ENCODE measurements at regions not wholly inside any gene's neighbourhood (a gene's known extent, or its start where the extent isn't known, plus 50 kb on each side); places are given as distances from the start of the nearest gene placed in this dataset.

DNA sequence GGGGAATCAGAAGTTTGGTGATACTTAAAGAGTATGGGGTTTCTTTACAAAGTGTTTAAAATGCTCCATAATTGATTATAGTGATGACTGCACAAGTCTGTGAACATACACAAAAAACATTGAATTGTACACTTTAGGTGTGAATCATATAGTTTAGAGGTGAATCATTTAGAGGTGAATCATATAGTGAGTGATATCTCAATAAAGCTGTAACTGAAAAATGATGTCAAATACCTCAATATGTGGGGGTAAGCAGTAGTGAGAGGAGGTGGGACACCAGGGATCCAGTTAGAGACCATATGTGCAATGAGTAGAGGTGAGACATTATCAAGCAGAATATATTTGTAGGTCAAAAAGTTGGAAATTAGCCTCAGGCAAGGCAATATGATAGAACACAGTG is 264.5 kb downstream of the PMP22 start:
- no peak overlapping the region for H3K27ac ChIP-seq (ENCODE audit: low read length)
- H3K4me1 ChIP-seq (ENCODE audit: insufficient read depth, low read length), result no peaks in the 10 kb centered on the region
- no peaks in the 10 kb centered on the region for H3K9me3 ChIP-seq (ENCODE audit: insufficient read depth, low read depth, low read length)
- no peaks in the 10 kb centered on the region for H3K36me3 ChIP-seq (ENCODE audit: insufficient read depth, low read depth, low read length)
- H3K27me3 ChIP-seq (ENCODE audit: insufficient read depth, low read length), result no peaks in the 10 kb centered on the region
- no peak overlapping the region for H3K4me3 ChIP-seq (ENCODE audit: low read length)
- H3K9ac ChIP-seq (ENCODE audit: low read depth, low read length), result no peak overlapping the region

DNA sequence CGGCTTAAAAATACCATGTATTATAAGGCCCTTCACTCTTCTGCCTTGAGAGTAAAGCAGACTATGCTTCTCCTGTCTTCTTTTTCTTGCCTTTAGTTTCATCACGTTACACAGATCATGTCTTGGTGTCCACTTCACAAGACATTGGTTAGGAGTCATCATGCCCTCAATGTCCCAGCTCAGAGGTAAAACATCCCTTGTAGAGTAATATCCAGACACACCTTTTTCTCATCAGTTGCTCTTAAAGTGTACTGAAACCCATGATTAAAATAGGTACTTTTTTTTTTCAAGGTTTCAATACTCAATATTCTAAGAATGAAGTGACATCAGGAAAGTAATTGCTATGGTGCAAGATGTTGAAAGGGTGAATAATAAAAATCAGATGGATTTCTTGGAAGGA is 267.8 kb downstream of the PMP22 start:
- Histone ChIP-seq H3K9me3 (ENCODE audit: insufficient read depth, low read depth, low read length) (no peaks in the 10 kb centered on the region), H3K4me1 (ENCODE audit: insufficient read depth, low read length) (no peaks in the 10 kb centered on the region), H3K4me3 (ENCODE audit: low read length) (no peak overlapping the region), H3K27me3 (ENCODE audit: insufficient read depth, low read length) (no peaks in the 10 kb centered on the region), H3K27ac (ENCODE audit: low read length) (no peak overlapping the region), H3K36me3 (ENCODE audit: insufficient read depth, low read depth, low read length) (no peaks in the 10 kb centered on the region), H3K9ac (ENCODE audit: low read depth, low read length) (no peak overlapping the region)

DNA sequence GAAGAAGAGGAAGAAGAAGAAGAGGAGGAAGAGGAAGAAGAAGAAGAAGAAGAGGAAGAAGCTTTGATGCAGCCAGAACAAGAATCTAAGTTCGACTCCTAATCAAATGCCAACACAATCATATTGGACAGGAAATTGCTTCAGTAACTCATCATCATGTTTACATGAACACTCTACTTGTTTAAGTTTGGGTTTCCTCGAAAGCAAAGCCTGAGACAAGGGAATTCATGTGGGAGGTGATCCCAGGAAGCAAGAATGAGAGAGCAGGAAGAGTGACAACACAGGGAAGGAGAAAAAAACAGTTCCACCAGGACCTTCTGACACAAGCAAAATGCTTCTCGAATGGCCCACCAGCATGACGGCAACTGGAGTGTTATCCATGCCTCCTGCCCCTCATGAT is 279.0 kb downstream of the PMP22 start:
- no peaks in the 10 kb centered on the region for H3K9me3 ChIP-seq (ENCODE audit: insufficient read depth, low read depth, low read length)

DNA sequence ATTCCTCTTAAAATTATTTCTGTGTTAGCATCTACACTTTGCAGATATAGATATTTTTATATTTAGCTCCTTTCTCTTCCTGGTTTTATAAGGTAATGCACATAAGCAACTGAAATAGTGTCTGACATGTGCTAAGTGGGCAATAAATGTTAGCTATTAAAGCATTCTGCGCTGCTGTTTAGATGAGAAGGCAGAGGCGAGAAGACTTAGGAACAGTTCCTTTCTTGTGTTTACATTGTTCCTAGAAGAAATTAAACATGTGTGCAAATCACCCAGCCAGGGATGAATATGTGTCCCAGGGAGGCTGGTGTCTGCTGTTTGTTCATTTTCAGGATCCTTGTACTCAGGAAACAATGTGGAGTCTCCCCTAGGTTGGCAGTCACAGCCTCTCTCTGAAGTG is 292.3 kb downstream of the PMP22 start:
- H3K4me1 ChIP-seq (ENCODE audit: insufficient read depth, low read length), result peaks cover 8% of the 10 kb centered on the region; the same call in 1 of the 2 replicates
- no peak overlapping the region for H3K27ac ChIP-seq (ENCODE audit: low read length)
- no peaks in the 10 kb centered on the region for H3K36me3 ChIP-seq (ENCODE audit: insufficient read depth, low read depth, low read length)
- H3K4me3 ChIP-seq (ENCODE audit: low read length), result no peak overlapping the region
- H3K9me3 ChIP-seq (ENCODE audit: insufficient read depth, low read depth, low read length), result peaks cover 9% of the 10 kb centered on the region
- H3K9ac ChIP-seq (ENCODE audit: low read depth, low read length), result no peak overlapping the region
- H3K27me3 ChIP-seq (ENCODE audit: insufficient read depth, low read length), result no peaks in the 10 kb centered on the region

More for the DNA sequence above, 279.0 kb downstream of the PMP22 start:
- Histone ChIP-seq H3K4me1 (ENCODE audit: insufficient read depth, low read length) (no peaks in the 10 kb centered on the region), H3K27me3 (ENCODE audit: insufficient read depth, low read length) (no peaks in the 10 kb centered on the region), H3K27ac (ENCODE audit: low read length) (no peak overlapping the region), H3K36me3 (ENCODE audit: insufficient read depth, low read depth, low read length) (no peaks in the 10 kb centered on the region), H3K9ac (ENCODE audit: low read depth, low read length) (no peak overlapping the region), H3K4me3 (ENCODE audit: low read length) (no peak overlapping the region)

DNA sequence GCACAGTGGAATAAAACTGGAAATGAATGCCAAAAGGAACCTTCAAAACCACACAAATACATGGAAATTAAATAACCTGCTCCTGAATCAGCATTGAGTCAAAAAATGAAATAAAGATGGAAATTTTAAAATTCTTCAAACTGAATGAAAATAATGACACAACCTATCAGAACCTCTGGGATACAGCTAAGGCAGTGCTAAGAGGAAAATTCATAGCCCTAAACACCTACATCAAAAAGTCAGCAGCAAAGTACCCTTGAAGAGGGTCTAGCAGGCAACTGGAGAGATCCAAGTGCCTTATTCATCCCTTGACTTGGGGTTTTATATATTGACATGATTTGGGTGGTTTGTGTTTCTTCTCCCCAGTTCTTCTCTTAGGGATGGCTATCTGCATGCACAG is 294.1 kb downstream of the PMP22 start:
- H3K9ac ChIP-seq (ENCODE audit: low read depth, low read length), result no peak overlapping the region

DNA sequence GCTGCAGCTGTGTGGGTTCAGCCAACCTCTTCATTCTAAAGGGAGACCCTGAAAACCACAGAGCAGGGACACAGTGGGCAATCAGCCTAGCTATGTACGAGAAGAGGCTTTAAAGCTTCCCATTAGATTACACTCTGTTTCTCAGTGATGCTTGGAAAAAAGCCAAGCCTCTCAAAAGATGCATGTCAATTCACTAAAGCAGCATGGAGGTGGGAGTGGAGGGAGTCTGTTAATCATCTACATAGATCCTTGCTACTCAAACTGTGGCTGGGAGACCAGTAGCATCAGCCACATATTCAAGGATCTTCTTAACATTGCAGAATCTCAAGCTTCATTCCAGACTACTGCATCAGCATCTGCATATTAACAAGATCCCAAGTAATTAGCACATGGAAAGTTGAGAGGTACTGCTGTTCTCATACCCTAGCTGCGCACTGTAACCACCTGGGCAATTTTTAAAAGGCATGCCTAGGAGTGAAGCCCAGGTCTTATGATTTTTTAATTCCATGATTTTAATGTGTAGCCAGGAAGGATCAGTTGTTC is 305.9 kb downstream of the PMP22 start:
- H3K9ac ChIP-seq (ENCODE audit: low read depth, low read length), result no peak overlapping the region
- no peaks in the 10 kb centered on the region for H3K9me3 ChIP-seq (ENCODE audit: insufficient read depth, low read depth, low read length)
- H3K27ac ChIP-seq (ENCODE audit: low read length), result no peak overlapping the region
- no peak overlapping the region for H3K4me3 ChIP-seq (ENCODE audit: low read length)
- H3K27me3 ChIP-seq (ENCODE audit: insufficient read depth, low read length), result no peaks in the 10 kb centered on the region
- no peaks in the 10 kb centered on the region for H3K36me3 ChIP-seq (ENCODE audit: insufficient read depth, low read depth, low read length)
- no peaks in the 10 kb centered on the region for H3K4me1 ChIP-seq (ENCODE audit: insufficient read depth, low read length)

More for the DNA sequence above, 294.1 kb downstream of the PMP22 start:
- Histone ChIP-seq H3K27me3 (ENCODE audit: insufficient read depth, low read length) (no peaks in the 10 kb centered on the region), H3K36me3 (ENCODE audit: insufficient read depth, low read depth, low read length) (no peaks in the 10 kb centered on the region), H3K27ac (ENCODE audit: low read length) (no peak overlapping the region), H3K4me3 (ENCODE audit: low read length) (no peak overlapping the region), H3K4me1 (ENCODE audit: insufficient read depth, low read length) (peaks cover 8% of the 10 kb centered on the region; the same call in 1 of the 2 replicates), H3K9me3 (ENCODE audit: insufficient read depth, low read depth, low read length) (peaks cover 9% of the 10 kb centered on the region)

DNA sequence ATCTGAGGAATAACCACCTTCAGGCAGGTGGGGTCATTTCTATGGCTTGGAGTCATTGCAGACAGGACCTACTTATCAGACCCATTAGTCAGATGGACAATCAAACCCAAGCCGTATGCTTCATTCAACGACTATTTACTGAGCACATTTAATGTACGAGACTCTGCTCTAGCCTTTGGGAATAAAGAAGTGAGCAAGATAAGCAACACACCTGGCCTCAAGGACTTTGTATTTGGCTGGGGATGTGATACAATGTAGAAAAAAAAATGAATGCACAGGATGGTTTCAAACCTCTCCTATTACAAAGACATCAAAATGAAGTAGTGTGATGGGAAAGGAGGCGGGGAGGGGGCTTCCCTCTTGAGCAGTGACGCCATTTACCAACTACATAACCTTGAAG is 311.7 kb downstream of the PMP22 start:
- Histone ChIP-seq H3K27me3 (ENCODE audit: insufficient read depth, low read length) (no peaks in the 10 kb centered on the region), H3K9me3 (ENCODE audit: insufficient read depth, low read depth, low read length) (no peaks in the 10 kb centered on the region), H3K36me3 (ENCODE audit: insufficient read depth, low read depth, low read length) (no peaks in the 10 kb centered on the region), H3K27ac (ENCODE audit: low read length) (no peak overlapping the region), H3K9ac (ENCODE audit: low read depth, low read length) (no peak overlapping the region), H3K4me3 (ENCODE audit: low read length) (no peak overlapping the region), H3K4me1 (ENCODE audit: insufficient read depth, low read length) (no peaks in the 10 kb centered on the region)

DNA sequence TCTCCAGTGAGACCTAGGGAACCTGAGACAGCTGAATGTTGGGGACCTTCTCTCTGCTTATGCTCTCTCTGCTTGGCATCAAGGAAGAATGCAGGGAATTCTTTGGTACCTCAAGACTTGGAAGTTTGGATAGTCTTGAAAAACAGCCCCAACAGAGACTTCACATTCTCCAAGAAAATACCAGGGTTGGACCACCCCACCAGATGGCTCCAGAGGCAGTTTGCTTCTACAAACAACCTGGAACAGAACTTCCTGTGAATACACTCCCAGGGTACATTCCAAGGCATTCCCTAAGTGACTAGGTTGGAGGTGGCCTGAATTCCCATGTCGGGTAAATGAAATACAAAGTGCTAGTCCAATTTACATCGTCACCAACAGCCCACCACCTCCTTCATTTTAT is 314.4 kb downstream of the PMP22 start:
- Histone ChIP-seq H3K4me3 (ENCODE audit: low read length) (no peak overlapping the region), H3K27ac (ENCODE audit: low read length) (no peak overlapping the region), H3K9me3 (ENCODE audit: insufficient read depth, low read depth, low read length) (no peaks in the 10 kb centered on the region), H3K4me1 (ENCODE audit: insufficient read depth, low read length) (no peaks in the 10 kb centered on the region), H3K27me3 (ENCODE audit: insufficient read depth, low read length) (no peaks in the 10 kb centered on the region), H3K9ac (ENCODE audit: low read depth, low read length) (no peak overlapping the region), H3K36me3 (ENCODE audit: insufficient read depth, low read depth, low read length) (no peaks in the 10 kb centered on the region)

DNA sequence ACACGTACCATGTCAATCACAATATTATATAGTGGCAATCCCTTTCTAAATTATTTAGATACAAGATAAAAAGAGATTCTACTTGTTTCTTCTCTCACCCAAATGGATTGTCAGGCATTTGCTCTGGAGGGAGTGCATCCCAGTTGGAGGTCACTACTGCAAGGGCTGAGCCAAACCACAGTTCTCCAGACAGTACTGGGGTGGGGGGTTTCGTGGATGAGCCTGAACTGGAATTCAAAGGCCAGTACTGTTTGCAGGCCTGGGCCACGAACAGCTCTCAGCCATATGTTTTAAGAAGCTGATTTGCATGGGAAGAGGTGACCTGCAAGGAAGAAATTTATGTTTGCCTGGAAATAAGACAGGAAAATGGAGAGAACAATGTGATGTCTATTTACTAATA is 314.9 kb downstream of the PMP22 start:
- Histone ChIP-seq H3K4me1 (ENCODE audit: insufficient read depth, low read length) (no peaks in the 10 kb centered on the region), H3K27me3 (ENCODE audit: insufficient read depth, low read length) (no peaks in the 10 kb centered on the region), H3K9ac (ENCODE audit: low read depth, low read length) (no peak overlapping the region), H3K36me3 (ENCODE audit: insufficient read depth, low read depth, low read length) (no peaks in the 10 kb centered on the region), H3K27ac (ENCODE audit: low read length) (no peak overlapping the region), H3K4me3 (ENCODE audit: low read length) (no peak overlapping the region), H3K9me3 (ENCODE audit: insufficient read depth, low read depth, low read length) (no peaks in the 10 kb centered on the region)

DNA sequence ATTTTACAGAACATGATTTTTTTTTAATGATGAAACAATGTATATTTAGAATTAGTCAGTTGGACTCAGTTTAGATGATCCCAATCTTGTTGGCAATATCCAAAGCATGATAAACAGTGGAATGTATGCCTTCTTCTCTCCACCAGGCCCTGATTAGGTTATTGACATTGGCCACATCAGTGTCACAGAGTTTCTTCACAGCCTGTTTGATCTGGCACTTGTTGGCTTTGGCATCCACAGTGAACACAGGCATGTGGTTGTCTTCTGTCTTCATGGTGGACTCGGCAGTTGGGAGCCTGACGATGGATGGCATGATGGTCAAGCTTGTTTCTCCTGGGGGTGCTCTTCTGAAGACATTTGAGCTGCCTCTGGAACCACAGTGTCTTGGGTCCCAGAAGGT is 317.5 kb downstream of the PMP22 start:
- Histone ChIP-seq H3K4me1 (ENCODE audit: insufficient read depth, low read length) (no peaks in the 10 kb centered on the region), H3K9ac (ENCODE audit: low read depth, low read length) (no peak overlapping the region), H3K9me3 (ENCODE audit: insufficient read depth, low read depth, low read length) (no peaks in the 10 kb centered on the region), H3K36me3 (ENCODE audit: insufficient read depth, low read depth, low read length) (no peaks in the 10 kb centered on the region), H3K27ac (ENCODE audit: low read length) (no peak overlapping the region), H3K27me3 (ENCODE audit: insufficient read depth, low read length) (no peaks in the 10 kb centered on the region), H3K4me3 (ENCODE audit: low read length) (no peak overlapping the region)

DNA sequence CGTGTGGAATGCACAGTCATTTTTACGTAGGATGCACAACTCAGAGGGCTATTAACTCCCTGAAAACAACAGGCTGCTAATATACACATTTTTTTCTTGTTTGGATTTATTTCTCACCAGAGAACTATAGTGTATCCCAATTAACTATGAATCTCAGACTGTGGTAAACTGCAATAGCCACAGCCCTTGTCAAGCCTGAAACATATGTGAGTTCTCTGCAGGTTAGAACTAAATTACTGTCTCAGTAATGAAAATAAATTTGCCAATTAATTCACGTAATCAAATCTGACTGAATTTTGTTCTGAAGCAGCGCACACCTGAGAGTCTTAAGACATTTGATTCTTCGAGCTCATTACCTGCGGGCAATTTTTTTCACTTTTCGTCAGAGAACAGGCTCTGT is 318.6 kb downstream of the PMP22 start:
- H3K27ac ChIP-seq (ENCODE audit: low read length), result no peak overlapping the region
- no peak overlapping the region for H3K9ac ChIP-seq (ENCODE audit: low read depth, low read length)
- no peaks in the 10 kb centered on the region for H3K27me3 ChIP-seq (ENCODE audit: insufficient read depth, low read length)
- H3K4me1 ChIP-seq (ENCODE audit: insufficient read depth, low read length), result no peaks in the 10 kb centered on the region
- no peaks in the 10 kb centered on the region for H3K9me3 ChIP-seq (ENCODE audit: insufficient read depth, low read depth, low read length)
- no peak overlapping the region for H3K4me3 ChIP-seq (ENCODE audit: low read length)
- no peaks in the 10 kb centered on the region for H3K36me3 ChIP-seq (ENCODE audit: insufficient read depth, low read depth, low read length)

DNA sequence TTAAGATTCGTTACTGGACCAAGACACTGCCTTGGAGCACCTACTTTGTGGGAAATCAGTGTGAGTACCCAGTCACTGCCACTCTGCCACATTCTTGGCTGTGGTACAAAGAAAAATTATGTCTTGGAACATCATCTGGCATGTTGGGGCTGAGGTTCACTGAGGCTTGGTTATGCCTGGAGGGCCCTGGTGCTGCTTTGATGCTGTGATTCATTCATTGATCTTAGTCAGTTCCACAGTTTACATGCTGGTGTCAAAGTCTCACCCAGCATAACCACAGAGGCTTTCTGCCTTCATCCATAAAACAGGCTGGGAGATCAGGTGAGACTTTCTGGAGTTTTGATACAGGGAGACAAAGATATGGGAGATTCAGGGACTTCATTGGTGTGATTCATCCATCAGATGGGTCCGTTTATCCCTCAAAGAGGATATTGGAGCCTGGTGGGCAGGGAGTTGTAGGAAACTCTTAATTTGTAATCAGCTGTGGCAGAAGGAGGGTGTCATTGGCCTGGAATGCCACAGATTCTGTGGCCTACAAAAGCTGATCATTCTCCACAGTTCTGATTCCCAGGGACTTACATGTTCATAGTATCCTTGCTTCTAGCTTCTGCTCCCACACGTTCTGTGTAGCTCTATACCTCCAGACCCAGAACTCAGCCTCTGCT is 322.5 kb downstream of the PMP22 start:
- Histone ChIP-seq H3K36me3 (ENCODE audit: insufficient read depth, low read depth, low read length) (no peaks in the 10 kb centered on the region), H3K27ac (ENCODE audit: low read length) (no peak overlapping the region), H3K27me3 (ENCODE audit: insufficient read depth, low read length) (no peaks in the 10 kb centered on the region), H3K9me3 (ENCODE audit: insufficient read depth, low read depth, low read length) (no peaks in the 10 kb centered on the region), H3K4me3 (ENCODE audit: low read length) (no peak overlapping the region), H3K9ac (ENCODE audit: low read depth, low read length) (no peak overlapping the region), H3K4me1 (ENCODE audit: insufficient read depth, low read length) (no peaks in the 10 kb centered on the region)
